ENCODE measurements at regions not wholly inside any gene's neighbourhood (a gene's known extent, or its start where the extent isn't known, plus 50 kb on each side); places are given as distances from the start of the nearest gene placed in this dataset.

GRCh38 chr14:106203438-106203837, 677.1 kb downstream of the TMEM121 start (continued):
- TF ChIP-seq TSHZ2 (CRISPR knock-in tag; IDR thresholded peaks at IDR 0.05) (no peak), CSDC2 (CRISPR knock-in tag; IDR thresholded peaks at IDR 0.05) (no peak), ZC3H10 (CRISPR knock-in tag; IDR thresholded peaks at IDR 0.05) (no peak)

GRCh38 chr14:106204063-106204462, 677.7 kb downstream of the TMEM121 start:
- TF ChIP-seq ZNF8 (CRISPR knock-in tag; IDR thresholded peaks at IDR 0.05) (no peak), POU6F1 (CRISPR knock-in tag; IDR thresholded peaks at IDR 0.05; ENCODE audit: borderline replicate concordance, low read depth) (no peak), ZFP30 (CRISPR knock-in tag; IDR thresholded peaks at IDR 0.05) (no peak), CSDC2 (CRISPR knock-in tag; IDR thresholded peaks at IDR 0.05) (no peak), CSRNP3 (CRISPR knock-in tag; IDR thresholded peaks at IDR 0.05) (no peak), TOX (CRISPR knock-in tag; IDR thresholded peaks at IDR 0.05; ENCODE audit: borderline replicate concordance) (no peak), ZFP3 (CRISPR knock-in tag; IDR thresholded peaks at IDR 0.05) (no peak), GLIS3 (CRISPR knock-in tag; IDR thresholded peaks at IDR 0.05) (no peak), OSR1 (CRISPR knock-in tag; IDR thresholded peaks at IDR 0.05) (no peak)
- ATAC-seq: no peak

- ATAC-seq: no peak
- TF ChIP-seq PATZ1 (CRISPR knock-in tag; IDR thresholded peaks at IDR 0.05; ENCODE audit: borderline replicate concordance) (no peak), RARB (CRISPR knock-in tag; IDR thresholded peaks at IDR 0.05) (no peak), ZFP30 (CRISPR knock-in tag; IDR thresholded peaks at IDR 0.05) (no peak)
Measured at GRCh38 chr14:106207316-106207715, 680.9 kb downstream of the TMEM121 start.

GRCh38 chr14:106208794-106209193, 682.4 kb downstream of the TMEM121 start:
- no peak for ATAC-seq
- no peak for TF ChIP-seq ZNF565 (CRISPR knock-in tag; conservative IDR thresholded peaks at IDR 0.05; ENCODE audit: low read depth)
- no peak for TF ChIP-seq SNAI2 (CRISPR knock-in tag; IDR thresholded peaks at IDR 0.05)
- no peak for TF ChIP-seq PPARA (CRISPR knock-in tag; IDR thresholded peaks at IDR 0.05; ENCODE audit: borderline replicate concordance)
- TF ChIP-seq CREB5 (CRISPR knock-in tag; IDR thresholded peaks at IDR 0.05; ENCODE audit: low read depth): no peak
- no peak for TF ChIP-seq TCF4 (CRISPR knock-in tag; IDR thresholded peaks at IDR 0.05; ENCODE audit: borderline replicate concordance)
- no peak for TF ChIP-seq CSRNP3 (CRISPR knock-in tag; IDR thresholded peaks at IDR 0.05)
- no peak for TF ChIP-seq GLIS3 (CRISPR knock-in tag; IDR thresholded peaks at IDR 0.05)
- no peak for TF ChIP-seq ZNF8 (CRISPR knock-in tag; IDR thresholded peaks at IDR 0.05)
- no peak for TF ChIP-seq TSHZ2 (CRISPR knock-in tag; IDR thresholded peaks at IDR 0.05)
- no peak for TF ChIP-seq BACH2 (CRISPR knock-in tag; IDR thresholded peaks at IDR 0.05; ENCODE audit: borderline replicate concordance)
- no peak for TF ChIP-seq ESRRG (CRISPR knock-in tag; IDR thresholded peaks at IDR 0.05)
- TF ChIP-seq CSDC2 (CRISPR knock-in tag; IDR thresholded peaks at IDR 0.05): no peak
- no peak for TF ChIP-seq ZFP30 (CRISPR knock-in tag; IDR thresholded peaks at IDR 0.05)
- no peak for TF ChIP-seq POU6F1 (CRISPR knock-in tag; IDR thresholded peaks at IDR 0.05; ENCODE audit: borderline replicate concordance, low read depth)
